GM19043 (cell line): ENCODE measurements at regions not wholly inside any gene's neighbourhood (a gene's known extent, or its start where the extent isn't known, plus 50 kb on each side); places are given as distances from the start of the nearest gene placed in this dataset.

Experiments used
- ATAC-seq: cut with Tn5 transposase; IDR thresholded peaks from one replicate; pipeline ENCODE4 v1.9.1; 2021; ENCODE audit warnings: low read depth; ENCODE audit not compliant: unreplicated experiment

DNA sequence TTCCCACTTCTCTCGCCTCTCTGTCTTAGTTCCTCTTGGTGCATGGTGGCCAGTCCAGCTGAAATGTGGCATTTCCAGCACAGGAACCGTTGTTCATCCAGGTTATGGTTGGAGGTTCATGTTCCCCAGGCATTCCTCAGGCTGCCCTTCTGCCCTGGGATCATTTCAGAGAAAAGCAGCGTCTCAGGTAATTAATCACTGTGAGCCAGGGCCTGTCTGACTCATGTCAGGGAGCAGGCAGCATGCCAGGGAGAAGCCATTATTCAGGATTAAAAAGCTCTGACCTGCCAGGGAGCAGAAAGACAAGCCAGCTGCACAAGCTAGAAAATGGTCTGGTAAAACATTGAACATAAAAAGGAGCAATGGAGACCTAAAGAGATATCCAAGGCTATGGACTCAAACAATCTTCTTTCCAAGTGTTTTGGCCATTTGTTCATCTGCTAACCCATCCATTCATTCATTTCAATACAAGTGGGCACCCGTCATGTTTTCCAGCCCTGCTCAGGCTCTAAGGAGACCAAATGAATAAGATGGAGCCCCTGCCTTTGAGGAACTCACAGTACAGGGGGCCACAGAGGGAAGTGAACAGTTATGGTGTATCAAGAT is 241.4 kb downstream of the DRD1 start:
- no peak for ATAC-seq

DNA sequence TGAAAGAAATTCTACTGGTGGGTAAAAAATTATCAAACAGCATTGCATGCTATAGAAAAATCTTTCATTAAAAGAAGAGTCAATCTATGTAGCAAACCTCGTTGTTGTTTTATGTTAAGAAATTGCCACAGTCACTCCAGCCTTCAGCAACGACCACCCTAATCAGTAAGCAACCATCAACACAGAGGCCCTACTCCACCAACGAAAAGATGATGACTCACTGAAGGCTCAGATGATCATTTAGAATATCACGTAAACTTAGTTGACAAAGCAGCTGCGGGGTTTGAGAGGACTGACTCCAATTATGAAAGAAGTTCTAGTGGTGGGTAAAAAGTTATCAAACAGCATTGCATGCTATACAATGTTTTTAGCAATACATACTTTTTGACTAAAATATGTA is 242.6 kb downstream of the DRD1 start:
- no peak for ATAC-seq

- ATAC-seq, result no peak
Observed at GRCh38 chr5:175195698-175196656, 248.0 kb downstream of the DRD1 start.

DNA sequence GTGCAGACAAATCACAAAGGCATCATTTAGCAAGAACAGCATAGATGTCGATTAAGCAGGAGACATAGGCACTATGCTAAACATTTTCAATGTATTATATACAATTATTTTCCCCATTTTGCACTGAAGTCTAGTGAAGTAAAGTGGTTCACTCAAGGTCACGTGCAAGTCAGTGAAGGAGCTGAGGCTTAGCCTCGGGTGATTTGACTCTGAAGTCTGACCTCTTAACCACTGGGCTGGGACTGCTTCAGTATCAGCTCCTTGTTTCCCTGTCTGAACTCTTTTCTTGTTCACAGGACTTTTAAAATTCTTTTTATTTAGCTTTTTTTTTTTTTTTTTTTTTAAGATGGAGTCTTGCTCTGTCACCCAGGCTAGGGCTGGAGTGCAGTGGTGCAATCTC is 262.7 kb downstream of the DRD1 start:
- ATAC-seq, result no peak

DNA sequence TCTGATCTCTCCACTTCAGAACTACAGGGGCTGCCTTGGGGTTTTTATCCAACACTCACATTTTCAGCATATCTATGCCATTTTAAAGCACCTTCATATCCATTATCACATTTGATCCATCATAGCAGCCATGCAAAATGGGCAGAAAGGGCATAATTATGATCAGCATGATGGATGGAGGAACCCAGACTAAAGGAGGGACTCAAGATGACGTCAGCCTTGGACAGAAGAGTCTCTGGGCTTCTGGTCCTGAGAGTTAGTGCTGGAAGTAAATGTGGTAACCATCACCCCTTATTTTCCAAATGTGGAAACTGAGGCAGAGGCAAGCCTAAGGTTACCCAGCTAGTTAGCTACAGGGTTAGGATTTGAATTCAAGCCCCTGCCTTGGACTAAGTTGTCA is 273.1 kb downstream of the DRD1 start:
- ATAC-seq, result no peak

GRCh38 chr5:175168882-175169507 is 275.0 kb downstream of the DRD1 start:
- no peak for ATAC-seq

- ATAC-seq, result no peak
Observed at GRCh38 chr5:175166026-175166425, 278.0 kb downstream of the DRD1 start.

DNA sequence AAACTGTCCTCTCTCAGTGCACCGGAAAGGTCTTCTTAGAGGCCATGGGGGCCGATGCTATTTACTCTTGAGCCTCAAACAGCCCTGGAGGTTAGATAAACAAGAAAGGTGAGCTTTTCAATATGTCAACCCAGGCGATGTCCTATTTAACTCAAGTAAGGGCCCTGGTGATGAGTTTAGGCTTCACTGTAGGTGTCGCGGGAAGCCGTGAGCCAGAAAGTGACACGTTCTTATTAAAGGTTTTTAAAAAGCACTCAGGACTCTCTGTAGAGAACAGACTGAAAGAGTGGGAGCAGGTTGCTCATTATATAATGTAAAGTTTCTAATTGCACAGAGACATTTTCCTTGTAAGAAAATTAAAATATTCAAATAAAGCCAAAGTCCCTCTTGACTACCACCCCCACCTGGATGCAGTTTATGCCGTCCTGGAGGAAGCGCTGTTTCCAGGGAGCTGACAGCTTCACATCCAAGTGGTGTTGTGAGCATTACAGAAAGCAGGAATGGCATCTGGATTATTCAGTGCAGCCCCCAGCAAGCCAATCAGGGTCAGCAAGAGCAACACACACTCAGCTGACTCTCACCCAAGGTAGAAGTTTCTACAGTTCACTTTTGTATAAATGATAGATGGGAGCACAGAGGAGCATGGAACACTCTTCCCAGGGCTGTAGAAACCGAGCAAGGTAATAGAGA is 280.3 kb downstream of the DRD1 start:
- no peak for ATAC-seq

- ATAC-seq, result no peak
Observed at GRCh38 chr5:175162036-175162435, 281.9 kb downstream of the DRD1 start.

GRCh38 chr5:175159956-175160355 is 284.0 kb downstream of the DRD1 start:
- no peak for ATAC-seq

DNA sequence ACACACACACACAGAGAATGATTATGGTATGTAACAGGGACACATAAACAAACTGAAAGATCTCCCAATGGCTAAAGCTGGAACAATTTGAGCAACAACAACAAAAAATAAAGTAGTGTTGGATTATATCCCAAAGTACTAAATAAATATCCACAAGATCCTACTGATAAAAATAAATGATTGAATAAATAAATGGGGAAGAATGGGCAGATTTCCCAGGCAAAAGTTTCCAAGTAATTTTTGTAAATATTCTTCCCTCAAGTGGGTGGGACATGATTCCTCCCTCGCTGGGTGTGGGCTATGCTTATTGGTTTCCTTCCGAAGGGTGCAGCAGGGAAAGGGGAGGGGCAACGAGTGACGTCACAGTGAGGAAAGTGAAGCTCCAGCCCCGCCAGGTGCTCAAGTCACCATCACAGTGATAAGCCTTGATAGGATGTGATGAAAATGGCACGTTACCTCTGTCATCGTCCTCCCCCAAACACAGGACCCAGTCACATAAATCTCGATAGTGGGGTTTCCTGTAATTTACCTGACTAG is 295.3 kb downstream of the DRD1 start:
- ATAC-seq, result no peak

GRCh38 chr5:175146733-175147132 is 297.2 kb downstream of the DRD1 start:
- ATAC-seq, result no peak

DNA sequence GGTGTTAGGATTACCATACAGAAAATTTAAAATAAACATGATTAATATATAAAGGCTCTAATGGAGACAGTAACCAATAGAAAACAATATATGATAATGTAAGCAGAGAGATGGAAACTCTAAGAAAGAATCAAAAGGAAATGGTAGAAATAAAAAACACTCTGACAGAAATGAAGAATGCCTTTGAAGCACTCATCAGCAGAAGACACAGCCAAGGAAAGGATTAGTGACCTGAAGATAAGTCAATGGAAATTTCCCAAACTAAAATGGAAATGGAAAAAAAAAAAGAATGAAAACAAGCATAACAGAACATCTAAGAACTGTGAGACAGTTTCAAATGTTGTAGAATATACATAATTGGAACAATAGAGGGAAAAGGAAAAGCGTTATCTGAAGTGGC is 302.6 kb downstream of the DRD1 start:
- ATAC-seq, result no peak

GRCh38 chr5:175133185-175133584 is 310.8 kb downstream of the DRD1 start:
- no peak for ATAC-seq

DNA sequence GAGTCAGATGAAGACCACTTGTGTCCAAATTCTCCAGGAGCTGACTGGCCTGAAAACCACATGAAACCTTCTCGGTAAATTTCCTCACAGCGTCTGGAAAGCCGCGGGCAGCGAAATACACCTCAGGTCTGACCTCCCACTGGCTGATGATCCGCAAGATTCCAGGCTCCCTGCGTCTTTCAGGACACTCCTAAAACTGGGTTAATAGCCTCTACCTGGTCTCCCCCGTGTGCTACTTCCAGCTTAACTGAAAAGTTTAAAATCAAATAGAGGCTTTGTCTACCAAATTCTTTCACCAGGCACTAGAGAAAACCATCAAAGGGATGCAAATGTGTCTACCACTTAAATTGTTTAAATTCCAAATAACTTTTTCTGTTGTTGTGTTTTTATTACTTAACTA is 312.6 kb downstream of the DRD1 start:
- ATAC-seq, result no peak

DNA sequence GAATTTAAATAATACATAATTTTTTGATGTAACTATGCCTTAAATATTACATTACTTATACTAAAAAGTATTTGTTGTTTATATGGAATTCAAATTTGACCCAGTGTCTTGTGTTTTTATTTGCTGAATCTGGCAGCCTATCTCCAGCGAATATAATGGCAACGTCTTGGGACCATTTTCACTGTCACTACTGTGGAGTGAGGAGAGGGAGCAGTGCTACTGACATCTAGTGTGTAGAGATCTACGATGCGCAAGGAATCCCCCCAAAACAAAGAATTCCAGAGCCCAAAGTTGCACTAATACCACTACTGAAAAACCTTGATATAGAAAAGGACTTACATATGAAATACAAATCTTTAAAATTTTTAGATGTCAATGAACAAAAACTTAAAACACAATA is 314.4 kb downstream of the DRD1 start:
- ATAC-seq, result no peak

DNA sequence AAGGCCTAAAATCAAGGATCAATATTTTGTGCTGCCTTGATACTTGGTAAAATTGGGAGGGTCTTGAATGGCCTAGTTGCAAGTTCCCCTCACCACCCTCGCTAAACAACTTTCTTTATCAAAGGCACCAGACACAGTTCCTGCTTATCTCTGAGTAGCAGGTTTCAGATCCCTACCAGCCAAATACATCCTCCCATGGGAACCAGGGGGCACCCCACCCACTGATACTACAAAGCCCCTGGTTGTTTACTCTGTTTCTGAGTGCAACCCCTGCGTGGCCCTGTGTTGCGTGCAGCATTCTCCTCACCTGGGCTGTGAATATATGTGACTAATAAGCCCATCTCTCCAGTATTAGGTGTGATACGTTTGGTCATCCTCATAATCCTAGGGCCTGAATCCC is 314.9 kb downstream of the DRD1 start:
- ATAC-seq, result no peak

DNA sequence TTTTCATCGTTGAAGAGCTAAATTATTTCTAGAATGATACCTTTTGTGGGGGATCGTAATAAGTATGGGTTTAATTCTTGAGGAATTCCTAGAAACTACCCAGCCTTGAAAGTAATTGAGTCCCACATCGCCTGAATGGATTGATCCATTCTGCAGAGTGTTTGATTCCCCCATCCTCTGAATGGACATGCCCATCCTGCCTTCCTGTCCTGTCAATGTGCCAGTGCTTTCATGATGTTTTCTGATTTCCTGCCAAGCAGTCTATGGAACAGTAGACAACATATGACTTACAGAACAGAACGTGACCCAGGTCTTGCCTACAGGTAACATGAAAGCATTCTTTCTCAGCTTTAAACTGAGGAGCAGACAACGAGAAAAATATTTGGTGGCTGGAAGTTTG is 319.2 kb downstream of the DRD1 start:
- no peak for ATAC-seq

DNA sequence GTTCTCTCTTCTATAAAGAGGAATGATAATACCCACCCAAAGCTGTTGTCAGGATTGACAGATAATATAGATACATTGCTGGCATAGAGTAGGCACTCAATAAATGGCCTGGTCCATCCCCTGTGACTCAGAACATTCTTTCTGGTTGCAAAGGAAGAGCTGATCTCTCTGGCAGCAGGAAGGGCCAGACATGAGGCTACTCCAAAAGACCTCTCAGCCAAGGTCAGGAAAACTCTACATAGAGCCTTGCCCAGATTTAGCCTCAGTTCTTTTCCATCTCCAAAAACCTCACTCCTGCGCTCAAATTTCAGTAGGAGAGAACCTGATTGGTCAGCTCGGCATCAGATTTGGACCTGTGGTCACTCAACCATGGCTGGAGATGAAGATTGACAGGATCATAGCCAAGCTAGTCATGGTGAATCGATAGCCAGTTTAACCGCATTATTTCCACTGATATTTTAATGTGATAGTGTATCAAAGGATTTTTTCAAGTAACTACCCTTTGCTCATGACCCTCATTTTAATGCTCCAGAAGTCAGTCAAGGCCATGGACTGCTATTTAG is 319.6 kb downstream of the DRD1 start:
- no peak for ATAC-seq

- ATAC-seq, result no peak
Observed at GRCh38 chr5:175123542-175123941, 320.4 kb downstream of the DRD1 start.
